ENCODE measurements at regions not wholly inside any gene's neighbourhood (a gene's known extent, or its start where the extent isn't known, plus 50 kb on each side); places are given as distances from the start of the nearest gene placed in this dataset.

DNA sequence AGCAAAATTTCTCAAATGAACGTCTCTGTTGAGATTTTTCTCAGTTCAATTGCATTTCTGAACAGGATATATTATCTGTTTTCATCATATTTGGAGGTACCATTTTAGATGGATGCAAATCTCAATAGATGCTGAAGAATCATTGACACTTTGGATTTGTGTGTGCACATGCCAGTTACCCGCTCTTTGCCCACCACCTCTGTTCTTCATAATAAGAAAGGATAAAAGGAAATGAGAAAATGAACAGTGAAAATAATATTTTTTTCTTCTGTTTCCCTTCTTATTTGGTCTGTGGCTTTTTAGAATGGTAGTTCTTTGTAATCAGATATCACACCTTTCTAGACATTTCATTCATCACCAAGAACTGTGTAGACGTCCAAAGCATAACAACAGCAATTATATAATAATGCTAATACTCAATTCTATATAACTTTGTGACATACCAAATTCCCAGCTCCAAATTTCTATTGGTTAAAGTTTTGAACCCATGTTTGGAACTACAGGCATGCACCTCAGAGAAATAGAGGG is 256.7 kb upstream of the SATB1 start:
- WGBS, 2 experiments (ENCODE audit: extremely low coverage in 2 of 2, insufficient read length in 1 of 2): no CpG with 5 or more reads among the region's 3 CpGs
- no peak overlapping the region for H3K23ac ChIP-seq (ENCODE audit: low read depth, low read length)
- H3K79me1 ChIP-seq (ENCODE audit: low read depth in 1 of 2, low read length in 2 of 2): no peaks in the 10 kb centered on the region
- POLR2A ChIA-PET (ENCODE audit: unreplicated experiment): no interaction called here
- no peak overlapping the region for H4K8ac ChIP-seq (ENCODE audit: low read depth in 2 of 2, low read length in 2 of 2)
- H4K91ac ChIP-seq (ENCODE audit: insufficient read depth, low read depth, low read length): no peak overlapping the region
- H3K14ac ChIP-seq (replicated peaks; ENCODE audit: low read depth, low read length): no peak overlapping the region
- H3K9ac ChIP-seq (ENCODE audit: low read depth, low read length): no peak overlapping the region
- H3K27ac ChIP-seq (ENCODE audit: insufficient read depth, low read length): no peak overlapping the region
- no peaks in the 10 kb centered on the region for H3K9me1 ChIP-seq (ENCODE audit: insufficient read depth, low read length)
- no peaks in the 10 kb centered on the region for H3K4me1 ChIP-seq (ENCODE audit: control insufficient read depth, insufficient read depth, low read length)
- H2BK20ac ChIP-seq (ENCODE audit: low read depth, low read length): no peak overlapping the region
- no peak overlapping the region for H2AK5ac ChIP-seq (ENCODE audit: low read depth, low read length)
- H2AFZ ChIP-seq (replicated peaks; ENCODE audit: low read length, poor library complexity): no peak overlapping the region
- no peaks in the 10 kb centered on the region for H3K27me3 ChIP-seq (ENCODE audit: control insufficient read depth, insufficient read depth, low read length)
- no peaks in the 10 kb centered on the region for H3K36me3 ChIP-seq (ENCODE audit: control insufficient read depth, insufficient read depth, low read length)
- H3K4me3 ChIP-seq (ENCODE audit: insufficient read depth, low read depth, low read length): no peak overlapping the region
- DNase-seq (no peak), ATAC-seq (ENCODE audit: low read depth) (no peak)
- no peak overlapping the region for H2BK15ac ChIP-seq (ENCODE audit: low read depth, low read length)
- no peak overlapping the region for H2BK5ac ChIP-seq (ENCODE audit: low read depth, low read length, poor library complexity, severe bottlenecking)
- in situ Hi-C loops (cut with MboI; ENCODE audit: low sequenced_read_pairs) (no loop called here), dilution Hi-C loops (cut with HindIII; ENCODE audit: low sequenced_read_pairs, unreplicated experiment) (no loop called here), intact Hi-C loops (cut with micrococcal nuclease) (no loop called here)
- CTCF ChIA-PET: no interaction called here
- no peak overlapping the region for H4K5ac ChIP-seq (ENCODE audit: low read depth, low read length)
- H2AK9ac ChIP-seq (replicated peaks; ENCODE audit: low read depth, low read length, poor library complexity): no peak overlapping the region
- no peak overlapping the region for H2BK120ac ChIP-seq (ENCODE audit: low read depth, low read length)
- H3K56ac ChIP-seq (ENCODE audit: extremely low read depth, insufficient read depth, low read length): no peak overlapping the region
- TF ChIP-seq POLR2A (IDR thresholded peaks at IDR 0.05; ENCODE audit: low read depth, low read length) (no peak), USF2 (IDR thresholded peaks at IDR 0.05; ENCODE audit: low read depth, low read length) (no peak), RCOR1 (IDR thresholded peaks at IDR 0.05; ENCODE audit: insufficient replicate concordance, low read length) (no peak), MAZ (IDR thresholded peaks at IDR 0.05; ENCODE audit: borderline replicate concordance, low read depth, low read length) (no peak), CHD1 (IDR thresholded peaks at IDR 0.05; ENCODE audit: low read depth, low read length) (no peak), SMC3 (IDR thresholded peaks at IDR 0.05; ENCODE audit: low read depth, low read length) (no peak), NFE2L2 (IDR thresholded peaks at IDR 0.05; ENCODE audit: low read depth, low read length) (no peak), ELK1 (IDR thresholded peaks at IDR 0.05; ENCODE audit: borderline replicate concordance, low read depth, low read length) (no peak), BHLHE40 (IDR thresholded peaks at IDR 0.05; ENCODE audit: low read depth, low read length) (no peak), MXI1 (IDR thresholded peaks at IDR 0.05; ENCODE audit: borderline replicate concordance, low read depth, low read length) (no peak), MAFK (IDR thresholded peaks at IDR 0.05; ENCODE audit: low read depth, low read length) (no peak), RAD21 (IDR thresholded peaks at IDR 0.05; ENCODE audit: low read length) (no peak), CEBPB (IDR thresholded peaks at IDR 0.05; ENCODE audit: low read depth, low read length) (no peak), RFX5 (IDR thresholded peaks at IDR 0.05; ENCODE audit: low read depth, low read length) (no peak), FOS (IDR thresholded peaks at IDR 0.05; ENCODE audit: low read depth, low read length) (no peak)
- TF ChIP-seq, protein P1, sequence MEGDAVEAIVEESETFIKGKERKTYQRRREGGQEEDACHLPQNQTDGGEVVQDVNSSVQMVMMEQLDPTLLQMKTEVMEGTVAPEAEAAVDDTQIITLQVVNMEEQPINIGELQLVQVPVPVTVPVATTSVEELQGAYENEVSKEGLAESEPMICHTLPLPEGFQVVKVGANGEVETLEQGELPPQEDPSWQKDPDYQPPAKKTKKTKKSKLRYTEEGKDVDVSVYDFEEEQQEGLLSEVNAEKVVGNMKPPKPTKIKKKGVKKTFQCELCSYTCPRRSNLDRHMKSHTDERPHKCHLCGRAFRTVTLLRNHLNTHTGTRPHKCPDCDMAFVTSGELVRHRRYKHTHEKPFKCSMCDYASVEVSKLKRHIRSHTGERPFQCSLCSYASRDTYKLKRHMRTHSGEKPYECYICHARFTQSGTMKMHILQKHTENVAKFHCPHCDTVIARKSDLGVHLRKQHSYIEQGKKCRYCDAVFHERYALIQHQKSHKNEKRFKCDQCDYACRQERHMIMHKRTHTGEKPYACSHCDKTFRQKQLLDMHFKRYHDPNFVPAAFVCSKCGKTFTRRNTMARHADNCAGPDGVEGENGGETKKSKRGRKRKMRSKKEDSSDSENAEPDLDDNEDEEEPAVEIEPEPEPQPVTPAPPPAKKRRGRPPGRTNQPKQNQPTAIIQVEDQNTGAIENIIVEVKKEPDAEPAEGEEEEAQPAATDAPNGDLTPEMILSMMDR (conservative IDR thresholded peaks at IDR 0.05; ENCODE audit: low read depth, low read length): no peak
- no peak overlapping the region for H3K4me2 ChIP-seq (ENCODE audit: low read depth, low read length)
- H3K4ac ChIP-seq (ENCODE audit: low read depth, low read length): no peak overlapping the region
- no peak overlapping the region for H3K18ac ChIP-seq (ENCODE audit: low read depth, low read length)
- H4K20me1 ChIP-seq (ENCODE audit: insufficient read depth, low read length): no peaks in the 10 kb centered on the region
- peaks cover 8% of the 10 kb centered on the region for H3K9me3 ChIP-seq (ENCODE audit: control insufficient read depth, insufficient read depth, low read length)
- no TSS peak for BruUV-seq (replicated peaks)
